ENCODE measurements at regions not wholly inside any gene's neighbourhood (a gene's known extent, or its start where the extent isn't known, plus 50 kb on each side); places are given as distances from the start of the nearest gene placed in this dataset.

DNA sequence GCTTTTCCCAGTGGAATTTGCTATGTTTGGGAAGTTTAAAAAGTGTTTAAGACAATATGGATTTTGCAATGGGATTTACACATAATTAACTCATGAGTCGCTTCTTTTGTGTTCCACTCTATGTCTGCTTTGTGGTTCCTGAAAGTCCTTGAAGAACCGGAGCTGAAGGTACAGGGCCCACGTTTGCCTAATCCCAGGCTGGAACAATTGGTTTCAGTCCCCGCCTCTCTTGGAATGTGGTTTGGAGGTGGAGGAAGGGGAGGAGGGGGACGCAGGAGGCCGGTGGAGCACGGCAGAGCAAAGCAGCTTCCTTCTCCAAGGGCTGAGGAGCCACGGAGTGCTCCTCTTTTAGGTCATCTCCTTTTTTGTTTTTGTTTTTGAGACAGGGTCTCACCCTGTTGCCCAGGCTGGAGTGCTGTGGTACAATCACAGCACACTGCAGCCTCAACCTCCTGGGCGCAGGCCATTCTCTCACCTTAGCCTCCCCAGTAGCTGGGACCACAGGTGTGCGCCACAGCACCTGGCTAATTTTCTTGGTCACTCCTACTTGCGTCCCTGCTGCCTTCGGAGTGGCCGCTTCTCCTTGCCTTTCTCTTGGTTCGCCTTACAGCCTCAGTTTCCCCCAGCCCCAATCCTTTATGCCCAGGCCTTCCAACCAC is 129.5 kb upstream of the ERRFI1 start:
- H3K9me3 ChIP-seq (ENCODE audit: low read depth, low read length) = no peaks in the 10 kb centered on the region
- no peaks in the 10 kb centered on the region for H3K27me3 ChIP-seq (ENCODE audit: insufficient read depth, low read length)
- peak overlapping the region; percentile 11 for H2AFZ ChIP-seq (ENCODE audit: low read length)
- H3K4me3 ChIP-seq (ENCODE audit: insufficient read depth, low read length) = no peak overlapping the region
- H4K20me1 ChIP-seq (ENCODE audit: insufficient read depth, low read length) = no peaks in the 10 kb centered on the region
- no peak overlapping the region for H3K27ac ChIP-seq (ENCODE audit: low read depth, low read length)
- H3K4me1 ChIP-seq (ENCODE audit: insufficient read depth, low read length) = no peaks in the 10 kb centered on the region
- no peak overlapping the region for H3K4me2 ChIP-seq (ENCODE audit: insufficient read depth, low read length)
- H3K79me2 ChIP-seq (ENCODE audit: insufficient read depth, low read length) = no peaks in the 10 kb centered on the region
- DNase-seq (ENCODE audit: insufficient read length, low spot score, missing footprints) = peak; percentile 59
- TF ChIP-seq, protein P1, sequence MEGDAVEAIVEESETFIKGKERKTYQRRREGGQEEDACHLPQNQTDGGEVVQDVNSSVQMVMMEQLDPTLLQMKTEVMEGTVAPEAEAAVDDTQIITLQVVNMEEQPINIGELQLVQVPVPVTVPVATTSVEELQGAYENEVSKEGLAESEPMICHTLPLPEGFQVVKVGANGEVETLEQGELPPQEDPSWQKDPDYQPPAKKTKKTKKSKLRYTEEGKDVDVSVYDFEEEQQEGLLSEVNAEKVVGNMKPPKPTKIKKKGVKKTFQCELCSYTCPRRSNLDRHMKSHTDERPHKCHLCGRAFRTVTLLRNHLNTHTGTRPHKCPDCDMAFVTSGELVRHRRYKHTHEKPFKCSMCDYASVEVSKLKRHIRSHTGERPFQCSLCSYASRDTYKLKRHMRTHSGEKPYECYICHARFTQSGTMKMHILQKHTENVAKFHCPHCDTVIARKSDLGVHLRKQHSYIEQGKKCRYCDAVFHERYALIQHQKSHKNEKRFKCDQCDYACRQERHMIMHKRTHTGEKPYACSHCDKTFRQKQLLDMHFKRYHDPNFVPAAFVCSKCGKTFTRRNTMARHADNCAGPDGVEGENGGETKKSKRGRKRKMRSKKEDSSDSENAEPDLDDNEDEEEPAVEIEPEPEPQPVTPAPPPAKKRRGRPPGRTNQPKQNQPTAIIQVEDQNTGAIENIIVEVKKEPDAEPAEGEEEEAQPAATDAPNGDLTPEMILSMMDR (IDR thresholded peaks at IDR 0.05; ENCODE audit: extremely low read depth, low read depth, low read length) = no peak
- H3K36me3 ChIP-seq (ENCODE audit: insufficient read depth, low read length) = no peaks in the 10 kb centered on the region

DNA sequence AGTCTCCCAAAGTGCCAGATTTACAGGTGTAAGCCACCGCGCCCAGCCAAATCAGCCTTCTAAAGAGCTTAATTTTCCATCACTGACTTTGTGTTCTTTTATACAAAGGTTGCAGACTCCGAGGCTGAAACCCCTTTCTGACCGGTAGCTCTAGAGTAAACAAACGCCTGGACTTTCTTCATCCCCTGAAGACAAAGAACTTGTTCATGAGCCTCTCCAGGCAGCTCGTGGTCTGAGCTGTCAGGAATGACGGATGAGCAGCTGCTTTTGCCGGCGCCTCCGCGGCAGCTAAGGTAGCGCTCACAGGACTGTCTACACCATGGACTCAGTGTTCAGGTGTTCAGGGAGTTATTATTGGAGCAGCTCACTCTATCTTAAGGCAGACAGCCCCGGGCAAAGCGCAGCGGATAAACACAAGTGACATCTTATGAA is 128.5 kb upstream of the ERRFI1 start:
- Histone ChIP-seq H3K4me1 (ENCODE audit: insufficient read depth, low read length) (no peaks in the 10 kb centered on the region), H2AFZ (ENCODE audit: low read length) (peak overlapping the region; percentile 2), H3K4me2 (ENCODE audit: insufficient read depth, low read length) (no peak overlapping the region), H4K20me1 (ENCODE audit: insufficient read depth, low read length) (no peaks in the 10 kb centered on the region), H3K79me2 (ENCODE audit: insufficient read depth, low read length) (no peaks in the 10 kb centered on the region), H3K36me3 (ENCODE audit: insufficient read depth, low read length) (no peaks in the 10 kb centered on the region), H3K27ac (ENCODE audit: low read depth, low read length) (no peak overlapping the region), H3K4me3 (ENCODE audit: insufficient read depth, low read length) (no peak overlapping the region), H3K9me3 (ENCODE audit: low read depth, low read length) (no peaks in the 10 kb centered on the region), H3K27me3 (ENCODE audit: insufficient read depth, low read length) (no peaks in the 10 kb centered on the region)
- TF ChIP-seq, protein P1 (IDR thresholded peaks at IDR 0.05; ENCODE audit: extremely low read depth, low read depth, low read length) = no peak
- DNase-seq (ENCODE audit: insufficient read length, low spot score, missing footprints) = no peak

DNA sequence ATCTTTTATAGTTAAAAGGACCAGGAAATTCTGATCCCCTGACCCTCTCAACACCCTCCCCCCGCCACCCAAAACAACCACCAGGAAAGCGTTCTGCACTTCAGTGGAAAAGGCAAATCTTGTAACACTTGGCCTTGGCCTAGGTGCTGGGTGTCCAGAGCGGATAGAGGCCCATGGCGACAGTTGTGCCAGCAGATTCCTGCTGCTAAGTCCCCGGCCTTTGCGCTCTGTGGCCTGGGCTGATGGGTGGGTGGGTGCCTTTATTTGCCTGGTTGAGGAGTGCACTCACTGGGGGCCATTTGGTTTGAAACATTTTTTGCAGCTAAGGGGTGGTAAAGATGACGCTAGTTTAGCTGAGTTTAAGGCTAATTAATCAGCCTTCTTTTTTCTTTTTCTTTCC is 127.9 kb upstream of the ERRFI1 start:
- DNase-seq (ENCODE audit: insufficient read length, low spot score, missing footprints) = no peak
- Histone ChIP-seq H3K9me3 (ENCODE audit: low read depth, low read length) (no peaks in the 10 kb centered on the region), H3K4me3 (ENCODE audit: insufficient read depth, low read length) (no peak overlapping the region), H4K20me1 (ENCODE audit: insufficient read depth, low read length) (no peaks in the 10 kb centered on the region), H3K79me2 (ENCODE audit: insufficient read depth, low read length) (no peaks in the 10 kb centered on the region), H3K4me2 (ENCODE audit: insufficient read depth, low read length) (no peak overlapping the region), H3K27me3 (ENCODE audit: insufficient read depth, low read length) (no peaks in the 10 kb centered on the region), H3K27ac (ENCODE audit: low read depth, low read length) (no peak overlapping the region), H3K4me1 (ENCODE audit: insufficient read depth, low read length) (no peaks in the 10 kb centered on the region), H2AFZ (ENCODE audit: low read length) (no peak overlapping the region), H3K36me3 (ENCODE audit: insufficient read depth, low read length) (no peaks in the 10 kb centered on the region)
- TF ChIP-seq, protein P1 (IDR thresholded peaks at IDR 0.05; ENCODE audit: extremely low read depth, low read depth, low read length) = no peak

DNA sequence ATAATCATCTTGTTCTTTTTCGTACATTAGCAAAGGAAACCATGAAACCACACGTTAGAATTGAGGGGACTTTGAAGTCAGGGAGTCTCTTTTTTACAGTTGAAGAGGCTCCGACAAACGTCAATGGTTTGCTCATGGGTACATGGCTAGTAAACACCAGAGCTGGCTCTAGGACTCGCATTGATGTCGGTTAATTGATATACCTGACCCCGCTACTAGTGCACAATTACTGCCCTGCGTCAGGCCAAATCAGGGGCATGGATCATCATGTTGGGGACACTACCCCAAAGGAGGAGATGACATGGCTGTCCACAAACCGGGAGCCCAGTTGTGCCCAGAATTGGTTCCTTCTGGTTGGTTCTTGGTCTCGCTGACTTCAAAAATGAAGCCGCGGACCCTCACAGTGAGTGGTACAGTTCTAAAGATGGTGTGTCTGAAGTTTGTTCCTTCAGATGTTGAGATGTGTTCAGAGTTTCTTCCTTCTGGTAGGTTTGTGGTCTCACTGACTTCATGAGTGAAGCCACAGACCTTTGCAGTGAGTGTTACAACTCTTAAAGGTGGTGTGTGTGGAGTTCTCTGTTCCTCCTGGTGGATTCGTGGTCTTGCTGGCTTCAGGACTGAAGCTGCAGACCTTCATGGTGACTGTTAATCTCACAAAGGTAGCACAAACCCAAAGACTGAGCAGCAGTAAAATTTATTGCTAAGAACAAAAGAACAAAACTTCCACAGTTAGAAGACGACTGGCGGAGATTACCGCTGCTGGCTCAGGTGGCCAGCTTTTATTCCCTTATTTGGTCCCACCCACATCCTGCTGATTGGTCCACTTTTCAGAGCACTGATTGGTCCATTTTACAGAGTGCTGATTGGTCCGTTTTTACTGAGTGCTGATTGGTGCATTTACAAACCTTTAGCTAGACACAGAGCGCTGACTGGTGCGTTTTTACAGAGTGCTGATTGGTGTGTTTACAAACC is 126.9 kb upstream of the ERRFI1 start:
- Histone ChIP-seq H3K27me3 (ENCODE audit: insufficient read depth, low read length) (no peaks in the 10 kb centered on the region), H3K9me3 (ENCODE audit: low read depth, low read length) (no peaks in the 10 kb centered on the region), H3K4me3 (ENCODE audit: insufficient read depth, low read length) (no peak overlapping the region), H3K27ac (ENCODE audit: low read depth, low read length) (no peak overlapping the region), H3K4me2 (ENCODE audit: insufficient read depth, low read length) (no peak overlapping the region), H4K20me1 (ENCODE audit: insufficient read depth, low read length) (no peaks in the 10 kb centered on the region), H2AFZ (ENCODE audit: low read length) (no peak overlapping the region), H3K79me2 (ENCODE audit: insufficient read depth, low read length) (no peaks in the 10 kb centered on the region), H3K36me3 (ENCODE audit: insufficient read depth, low read length) (no peaks in the 10 kb centered on the region), H3K4me1 (ENCODE audit: insufficient read depth, low read length) (no peaks in the 10 kb centered on the region)
- TF ChIP-seq, protein P1 (IDR thresholded peaks at IDR 0.05; ENCODE audit: extremely low read depth, low read depth, low read length) = no peak
- DNase-seq (ENCODE audit: insufficient read length, low spot score, missing footprints) = no peak
